Neural cell (in vitro differentiated cells): ENCODE measurements at regions not wholly inside any gene's neighbourhood (a gene's known extent, or its start where the extent isn't known, plus 50 kb on each side); places are given as distances from the start of the nearest gene placed in this dataset.

Experiments
- H2AFZ ChIP-seq: fragments of 200-600, 300-800 bp; sonication (generic), shearing (Covaris generic); 2 replicates; pipeline ENCODE4 v1.6.0; 2014; ENCODE audit warnings: low read depth, mild to moderate bottlenecking, antibody characterized with exemption, low read length, moderate library complexity
- H3F3A ChIP-seq: fragments of 200-600 bp; shearing (Covaris generic); 2 replicates; pipeline ENCODE4 v1.6.1; 2016; ENCODE audit warnings: mild to moderate bottlenecking, moderate library complexity, mixed read lengths, antibody characterized with exemption, low read length; ENCODE audit not compliant: insufficient read depth, poor library complexity, severe bottlenecking
- H3K27ac ChIP-seq: fragments of 200-600, 300-800 bp; sonication (generic), shearing (Covaris generic); 2 replicates; pipeline ENCODE4 v1.5.1; 2014; ENCODE audit warnings: mild to moderate bottlenecking, low read length, moderate library complexity
- H3K27me3 ChIP-seq: fragments of 300-800, 200-600 bp; sonication (generic), shearing (Covaris generic); 2 replicates; pipeline ENCODE4 v1.6.0; 2014; ENCODE audit warnings: mild to moderate bottlenecking, low read depth, low read length, moderate library complexity; ENCODE audit not compliant: insufficient read depth
- H3K36me3 ChIP-seq: fragments of 300-800, 200-600 bp; sonication (generic), shearing (Covaris generic); 2 replicates; pipeline ENCODE4 v1.5.1; 2014; ENCODE audit warnings: mild to moderate bottlenecking, antibody characterized with exemption, low read length, moderate library complexity; ENCODE audit not compliant: insufficient read depth
- H3K4me2 ChIP-seq: fragments of 300-800, 200-600 bp; sonication (generic), shearing (Covaris generic); 2 replicates; pipeline ENCODE4 v1.6.0; 2014; ENCODE audit warnings: mild to moderate bottlenecking, low read length
- H3K4me3 ChIP-seq: fragments of 300-800, 200-600 bp; sonication (generic), shearing (Covaris generic); 2 replicates; pipeline ENCODE4 v1.5.1; 2014; ENCODE audit warnings: mild to moderate bottlenecking, low read length, moderate library complexity
- H3K79me2 ChIP-seq: fragments of 200-600 bp; shearing (Covaris generic); replicated peaks from 2 replicates; pipeline ENCODE4 v1.6.0; 2014; ENCODE audit warnings: mild to moderate bottlenecking, low read length, moderate library complexity; ENCODE audit not compliant: insufficient read depth
- H3K9ac ChIP-seq: fragments of 300-800, 200-600 bp; sonication (generic), shearing (Covaris generic); 2 replicates; pipeline ENCODE4 v1.6.1; 2016; ENCODE audit warnings: mild to moderate bottlenecking, low read length, mixed read lengths
- H3K9me2 ChIP-seq: fragments of 200-600 bp; shearing (Covaris generic); 2 replicates; pipeline ENCODE4 v1.6.1; 2016; ENCODE audit warnings: mild to moderate bottlenecking, low read length, mixed read lengths; ENCODE audit not compliant: insufficient read depth
- H3K9me3 ChIP-seq: fragments of 200-600, 300-800 bp; sonication (generic), shearing (Covaris generic); 2 replicates; pipeline ENCODE4 v1.6.1; 2016; ENCODE audit warnings: mild to moderate bottlenecking, mixed run types, low read length, moderate library complexity, mixed read lengths
- H4K20me1 ChIP-seq: fragments of 200-600 bp; shearing (Covaris generic); 2 replicates; pipeline ENCODE4 v1.6.1; 2016; ENCODE audit warnings: mild to moderate bottlenecking, mixed run types; ENCODE audit not compliant: insufficient read depth
- CTCF ChIP-seq: fragments of 450-650 bp; IDR thresholded peaks from 2 replicates; pipeline ENCODE4 v1.5.1; 2014; ENCODE audit warnings: antibody characterized with exemption, mild to moderate bottlenecking, moderate library complexity; ENCODE audit not compliant: poor library complexity, severe bottlenecking
- EP300 ChIP-seq: fragments of 450-650 bp; conservative IDR thresholded peaks from 2 replicates; pipeline ENCODE4 v1.6.1; 2014; ENCODE audit warnings: antibody characterized with exemption, mild to moderate bottlenecking, moderate library complexity; ENCODE audit not compliant: poor library complexity, severe bottlenecking
- EZH2 ChIP-seq: fragments of 200-600, 300-800 bp; shearing (Covaris generic), sonication (generic); IDR thresholded peaks from 2 replicates; pipeline ENCODE4 v1.6.1; 2014; ENCODE audit warnings: antibody characterized with exemption, low read length, borderline replicate concordance, mild to moderate bottlenecking; ENCODE audit not compliant: insufficient read depth, poor library complexity, severe bottlenecking
- MXI1 ChIP-seq: fragments of 450-650 bp; conservative IDR thresholded peaks from 2 replicates; pipeline ENCODE4 v1.6.1; 2014; ENCODE audit warnings: antibody characterized with exemption, mild to moderate bottlenecking; ENCODE audit not compliant: poor library complexity, severe bottlenecking
- POLR2AphosphoS5 ChIP-seq: IDR thresholded peaks from 2 replicates; pipeline ENCODE4 v1.6.1; 2012
- RAD21 ChIP-seq: fragments of 450-650 bp; conservative IDR thresholded peaks from 2 replicates; pipeline ENCODE4 v1.6.1; 2014; ENCODE audit warnings: antibody characterized with exemption, mild to moderate bottlenecking, moderate library complexity
- REST ChIP-seq: IDR thresholded peaks from 2 replicates; pipeline ENCODE4 v1.6.1; 2012; ENCODE audit warnings: borderline replicate concordance
- SMC3 ChIP-seq: fragments of 450-650 bp; conservative IDR thresholded peaks from 2 replicates; pipeline ENCODE4 v1.6.1; 2014; ENCODE audit warnings: antibody characterized with exemption, mild to moderate bottlenecking, moderate library complexity; ENCODE audit not compliant: poor library complexity
- TAF1 ChIP-seq: IDR thresholded peaks from 2 replicates; pipeline ENCODE4 v1.6.1; 2012; ENCODE audit warnings: low read depth

- H3K9me3 ChIP-seq = no peaks in the 10 kb centered on the region
- no peak for TF ChIP-seq POLR2AphosphoS5
- peak; percentile 19 for TF ChIP-seq CTCF
- peak; percentile 27 for TF ChIP-seq RAD21
- no peak for TF ChIP-seq REST
- TF ChIP-seq MXI1 = no peak
- no peak for TF ChIP-seq EZH2
- no peak for TF ChIP-seq TAF1
- TF ChIP-seq EP300 = peak; percentile 69
- TF ChIP-seq SMC3 = no peak
- H4K20me1 ChIP-seq = no peaks in the 10 kb centered on the region
- no peaks in the 10 kb centered on the region for H3K27me3 ChIP-seq
- no peaks in the 10 kb centered on the region for H3K9me2 ChIP-seq
- peak overlapping the region; percentile 72 for H3K27ac ChIP-seq
- H3K9ac ChIP-seq = no peak overlapping the region
- no peak overlapping the region for H2AFZ ChIP-seq
- no peaks in the 10 kb centered on the region for H3K79me2 ChIP-seq
- no peaks in the 10 kb centered on the region for H3K36me3 ChIP-seq
- H3K4me2 ChIP-seq = peak overlapping the region; percentile 20
- no peak overlapping the region for H3K4me3 ChIP-seq
- no peaks in the 10 kb centered on the region for H3F3A ChIP-seq
Measured at GRCh38 chr2:21887881-21888280, 764.1 kb downstream of the TDRD15 start.

- no peak for TF ChIP-seq TAF1
- TF ChIP-seq EZH2 = no peak
- no peak for TF ChIP-seq MXI1
- no peak for TF ChIP-seq POLR2AphosphoS5
- TF ChIP-seq SMC3 = no peak
- no peak for TF ChIP-seq RAD21
- no peak for TF ChIP-seq REST
- TF ChIP-seq EP300 = no peak
- no peak for TF ChIP-seq CTCF
- H3K27ac ChIP-seq = no peak overlapping the region
Measured at GRCh38 chr2:21890041-21890440, 766.3 kb downstream of the TDRD15 start.

More at GRCh38 chr2:21890041-21890440, 766.3 kb downstream of the TDRD15 start:
- no peaks in the 10 kb centered on the region for H3K27me3 ChIP-seq
- no peak overlapping the region for H3K4me3 ChIP-seq
- H3K9me2 ChIP-seq = no peaks in the 10 kb centered on the region
- H3K36me3 ChIP-seq = no peaks in the 10 kb centered on the region
- H4K20me1 ChIP-seq = no peaks in the 10 kb centered on the region
- no peak overlapping the region for H2AFZ ChIP-seq
- no peak overlapping the region for H3K4me2 ChIP-seq
- no peaks in the 10 kb centered on the region for H3K79me2 ChIP-seq
- H3K9me3 ChIP-seq = no peaks in the 10 kb centered on the region
- no peak overlapping the region for H3K9ac ChIP-seq
- H3F3A ChIP-seq = no peaks in the 10 kb centered on the region
